GM19395 (cell line): ENCODE measurements at regions not wholly inside any gene's neighbourhood (a gene's known extent, or its start where the extent isn't known, plus 50 kb on each side); places are given as distances from the start of the nearest gene placed in this dataset.

ENCODE experiments used
- ATAC-seq: cut with Tn5 transposase; IDR thresholded peaks from one replicate; pipeline ENCODE4 v1.9.1; 2021; ENCODE audit warnings: mild to moderate bottlenecking, moderate library complexity; ENCODE audit not compliant: unreplicated experiment

- ATAC-seq: no peak
Observed at GRCh38 chr20:40108321-40108720, 580.7 kb downstream of the MAFB start.

- no peak for ATAC-seq
Observed at GRCh38 chr20:40104959-40105358, 584.1 kb downstream of the MAFB start.

- no peak for ATAC-seq
Observed at GRCh38 chr20:40103420-40103819, 585.6 kb downstream of the MAFB start.

GRCh38 chr20:40101560-40101959 lies 587.5 kb downstream of the MAFB start:
- ATAC-seq: no peak

GRCh38 chr20:40100261-40100660 lies 588.8 kb downstream of the MAFB start:
- no peak for ATAC-seq

GRCh38 chr20:40090236-40090635 lies 598.8 kb downstream of the MAFB start:
- ATAC-seq: no peak

GRCh38 chr20:40087496-40087895 lies 601.5 kb downstream of the MAFB start:
- ATAC-seq: no peak

GRCh38 chr20:40085513-40085912 lies 603.5 kb downstream of the MAFB start:
- ATAC-seq: no peak

GRCh38 chr20:40082436-40082835 lies 606.6 kb downstream of the MAFB start:
- ATAC-seq: no peak

- ATAC-seq: peak; percentile 66
Observed at GRCh38 chr20:40081653-40082052, 607.4 kb downstream of the MAFB start.

GRCh38 chr20:40080041-40080652 lies 608.9 kb downstream of the MAFB start:
- no peak for ATAC-seq

GRCh38 chr20:40073535-40074111 lies 615.4 kb downstream of the MAFB start:
- no peak for ATAC-seq

GRCh38 chr20:40072907-40073306 lies 616.1 kb downstream of the MAFB start:
- no peak for ATAC-seq

GRCh38 chr20:40056171-40056570 lies 632.9 kb downstream of the MAFB start:
- no peak for ATAC-seq

- no peak for ATAC-seq
Observed at GRCh38 chr20:40055711-40056110, 633.3 kb downstream of the MAFB start.

- no peak for ATAC-seq
Observed at GRCh38 chr20:40054311-40054710, 634.7 kb downstream of the MAFB start.

GRCh38 chr20:40050596-40050995 lies 638.4 kb downstream of the MAFB start:
- ATAC-seq: no peak

- ATAC-seq: no peak
Observed at GRCh38 chr20:40049854-40050253, 639.2 kb downstream of the MAFB start.

- ATAC-seq: no peak
Observed at GRCh38 chr20:40046703-40047102, 642.3 kb downstream of the MAFB start.

- ATAC-seq: no peak
Observed at GRCh38 chr20:40037511-40037910, 651.5 kb downstream of the MAFB start.

GRCh38 chr20:40029589-40029988 lies 659.4 kb downstream of the MAFB start:
- no peak for ATAC-seq

- ATAC-seq: no peak
Observed at GRCh38 chr20:40019510-40019909, 669.5 kb downstream of the MAFB start.

GRCh38 chr20:40017765-40018164 lies 671.3 kb downstream of the MAFB start:
- ATAC-seq: no peak
